ENCODE measurements at regions not wholly inside any gene's neighbourhood (a gene's known extent, or its start where the extent isn't known, plus 50 kb on each side); places are given as distances from the start of the nearest gene placed in this dataset.

DNA sequence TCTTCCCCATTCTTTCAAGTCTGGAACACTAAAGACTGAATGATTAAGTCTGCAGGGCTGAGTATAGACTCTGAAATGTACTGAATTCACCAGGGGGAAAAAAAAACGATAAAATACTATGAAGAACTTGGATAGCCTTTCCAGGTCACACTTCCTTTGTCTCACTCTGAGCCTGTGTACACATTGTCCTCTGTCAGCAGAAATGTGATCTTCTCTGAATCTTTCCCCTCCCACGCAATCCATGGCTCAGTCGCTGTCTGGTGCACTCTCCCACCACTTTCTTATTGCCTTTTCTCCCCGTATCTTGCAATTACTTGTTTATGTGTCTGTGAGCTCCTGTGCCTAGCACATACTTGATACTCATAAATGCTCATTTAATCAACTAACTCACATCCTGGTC, 212.6 kb upstream of the RSPO3 start:
- no peak overlapping the region for H3K27ac Mint-ChIP-seq
- no peak overlapping the region for H3K4me3 Mint-ChIP-seq
- H3K4me1 Mint-ChIP-seq: no peaks in the 10 kb centered on the region
- peaks cover 2% of the 10 kb centered on the region for H3K27me3 Mint-ChIP-seq
- no peak for ATAC-seq (replicated peaks)
- no peaks in the 10 kb centered on the region for H3K9me3 Mint-ChIP-seq
- no peaks in the 10 kb centered on the region for H3K36me3 Mint-ChIP-seq (ENCODE audit: low read depth)

DNA sequence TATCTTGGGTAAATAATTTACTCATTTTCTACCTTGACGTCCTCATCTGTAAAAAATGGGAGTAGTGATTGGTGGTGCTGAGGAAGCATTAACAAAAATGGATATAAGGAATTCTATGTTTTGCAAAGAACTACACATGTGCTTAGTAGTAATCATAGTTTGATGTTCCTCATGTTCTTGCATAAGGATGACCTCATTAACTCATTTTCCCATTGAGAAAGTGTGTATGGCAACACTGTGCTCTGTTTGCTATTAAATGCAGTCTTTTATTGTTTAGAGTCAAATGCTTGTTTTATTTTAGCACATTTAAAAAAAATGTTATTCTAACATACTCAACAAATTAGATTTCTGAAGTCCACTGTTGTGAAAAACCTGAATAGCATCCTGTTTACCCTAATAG, 211.2 kb upstream of the RSPO3 start:
- Mint-ChIP-seq H3K9me3 (no peaks in the 10 kb centered on the region), H3K36me3 (ENCODE audit: low read depth) (no peaks in the 10 kb centered on the region), H3K4me3 (no peak overlapping the region), H3K27ac (no peak overlapping the region), H3K27me3 (peaks cover 2% of the 10 kb centered on the region), H3K4me1 (no peaks in the 10 kb centered on the region)
- ATAC-seq (replicated peaks): no peak

DNA sequence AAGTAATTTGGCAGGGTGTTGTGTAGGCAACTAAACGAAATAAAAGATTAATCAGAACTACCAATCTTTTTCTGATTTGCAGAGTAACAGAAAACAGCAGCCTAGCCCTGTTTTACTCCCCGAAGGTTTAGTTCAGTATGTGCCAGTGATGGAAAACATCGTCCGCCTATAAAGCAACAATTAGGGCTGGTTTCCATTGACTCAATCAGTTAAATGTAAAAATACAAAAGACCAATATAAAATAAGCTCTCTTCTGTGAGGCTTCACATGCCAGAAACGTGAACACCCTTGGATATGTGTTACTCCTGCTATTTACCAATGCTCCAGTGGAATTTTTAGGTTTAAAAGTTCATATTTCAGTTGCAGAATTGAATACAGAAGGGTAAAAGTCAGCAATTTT, 210.5 kb upstream of the RSPO3 start:
- no peaks in the 10 kb centered on the region for H3K9me3 Mint-ChIP-seq
- H3K4me1 Mint-ChIP-seq: no peaks in the 10 kb centered on the region
- peaks cover 2% of the 10 kb centered on the region for H3K27me3 Mint-ChIP-seq
- no peak overlapping the region for H3K4me3 Mint-ChIP-seq
- H3K36me3 Mint-ChIP-seq (ENCODE audit: low read depth): no peaks in the 10 kb centered on the region
- no peak for ATAC-seq (replicated peaks)
- no peak overlapping the region for H3K27ac Mint-ChIP-seq

DNA sequence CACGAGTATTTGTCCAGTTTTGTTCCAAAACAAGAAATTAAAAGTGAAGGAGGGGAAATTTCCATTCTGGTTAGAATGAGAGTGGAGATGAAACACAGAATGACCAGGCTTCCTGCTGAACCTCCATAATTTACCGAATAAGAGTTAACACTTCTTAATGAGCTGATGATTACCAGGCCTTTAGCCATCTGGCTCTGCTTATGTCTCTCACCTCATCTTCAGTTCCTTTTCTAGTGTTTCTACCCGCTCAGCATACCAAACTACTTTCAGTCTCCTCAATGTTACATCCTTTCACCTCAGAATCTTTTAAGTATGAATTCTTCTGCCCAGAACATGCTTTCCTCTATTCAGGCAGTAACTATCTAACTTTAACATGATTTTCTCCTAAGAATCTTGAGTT, 209.0 kb upstream of the RSPO3 start:
- no peak overlapping the region for H3K27ac Mint-ChIP-seq
- no peaks in the 10 kb centered on the region for H3K4me1 Mint-ChIP-seq
- no peaks in the 10 kb centered on the region for H3K36me3 Mint-ChIP-seq (ENCODE audit: low read depth)
- no peak for ATAC-seq (replicated peaks)
- peaks cover 2% of the 10 kb centered on the region for H3K27me3 Mint-ChIP-seq
- no peak overlapping the region for H3K4me3 Mint-ChIP-seq
- no peaks in the 10 kb centered on the region for H3K9me3 Mint-ChIP-seq

DNA sequence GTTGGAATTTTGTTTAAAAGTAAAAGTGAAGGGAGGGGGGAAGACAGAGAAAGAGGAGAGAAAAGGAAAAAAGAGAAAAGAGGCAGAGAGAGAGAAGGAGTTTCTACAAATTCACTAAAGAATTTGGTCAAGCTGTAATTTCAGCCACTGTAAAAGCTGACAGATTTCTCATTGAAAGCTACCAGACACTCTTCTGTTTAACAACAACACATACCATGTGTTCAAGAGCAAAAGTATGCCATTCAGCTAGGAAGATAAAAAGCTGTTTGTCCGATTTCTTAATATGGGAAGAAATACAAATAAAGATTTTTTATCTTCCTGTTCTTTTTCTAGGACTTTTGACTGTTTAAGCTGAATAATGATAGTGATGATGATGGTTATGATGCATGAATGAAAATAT, 204.8 kb upstream of the RSPO3 start:
- Mint-ChIP-seq H3K9me3 (no peaks in the 10 kb centered on the region), H3K36me3 (ENCODE audit: low read depth) (no peaks in the 10 kb centered on the region), H3K27ac (no peak overlapping the region), H3K4me3 (no peak overlapping the region), H3K27me3 (no peaks in the 10 kb centered on the region), H3K4me1 (no peaks in the 10 kb centered on the region)
- ATAC-seq (replicated peaks): no peak

DNA sequence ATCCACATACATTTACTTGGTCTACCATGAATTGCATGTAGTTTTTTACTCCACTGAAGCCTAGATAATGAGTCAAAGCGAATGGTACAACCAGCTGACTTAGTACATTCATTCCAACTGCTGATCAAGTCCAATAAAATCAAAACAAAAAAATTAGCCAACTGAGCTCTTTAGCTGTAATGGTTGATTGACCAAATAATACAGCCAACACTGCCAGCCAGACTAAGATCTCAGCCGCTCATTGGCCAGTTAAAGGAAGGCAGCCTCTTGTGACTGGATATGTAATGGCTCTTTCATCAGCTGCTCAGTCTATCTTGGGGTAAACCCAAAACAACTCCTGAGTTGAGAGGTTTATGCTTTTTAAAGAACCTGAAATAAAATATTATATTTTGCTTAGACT, 204.3 kb upstream of the RSPO3 start:
- H3K4me1 Mint-ChIP-seq: no peaks in the 10 kb centered on the region
- no peaks in the 10 kb centered on the region for H3K9me3 Mint-ChIP-seq

DNA sequence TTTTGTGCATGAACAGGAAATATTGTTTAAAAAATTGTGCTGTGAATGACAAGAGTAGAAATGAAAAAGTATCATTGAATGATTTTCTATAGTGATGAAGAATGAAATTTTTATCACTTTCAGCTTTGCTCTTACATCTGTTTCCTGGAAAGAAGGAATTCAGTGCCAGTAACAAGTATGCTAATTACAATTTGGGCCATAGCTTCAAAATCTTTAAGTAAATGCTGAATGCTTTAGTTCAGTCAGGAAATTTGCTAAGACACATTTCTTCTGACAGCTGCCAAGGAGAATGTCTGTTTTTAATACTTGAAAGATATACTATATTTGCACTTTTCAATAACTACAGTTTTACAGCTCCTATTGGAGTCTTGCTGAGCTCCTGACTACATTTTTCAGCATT, 203.7 kb upstream of the RSPO3 start:
- no peaks in the 10 kb centered on the region for H3K4me1 Mint-ChIP-seq
- no peaks in the 10 kb centered on the region for H3K36me3 Mint-ChIP-seq (ENCODE audit: low read depth)
- ATAC-seq (replicated peaks): no peak
- no peak overlapping the region for H3K27ac Mint-ChIP-seq
- no peak overlapping the region for H3K4me3 Mint-ChIP-seq
- H3K27me3 Mint-ChIP-seq: peaks cover 3% of the 10 kb centered on the region
- H3K9me3 Mint-ChIP-seq: no peaks in the 10 kb centered on the region

More for the DNA sequence above, 204.3 kb upstream of the RSPO3 start:
- Mint-ChIP-seq H3K27ac (no peak overlapping the region), H3K4me3 (no peak overlapping the region), H3K27me3 (peaks cover 3% of the 10 kb centered on the region), H3K36me3 (ENCODE audit: low read depth) (no peaks in the 10 kb centered on the region)
- no peak for ATAC-seq (replicated peaks)

DNA sequence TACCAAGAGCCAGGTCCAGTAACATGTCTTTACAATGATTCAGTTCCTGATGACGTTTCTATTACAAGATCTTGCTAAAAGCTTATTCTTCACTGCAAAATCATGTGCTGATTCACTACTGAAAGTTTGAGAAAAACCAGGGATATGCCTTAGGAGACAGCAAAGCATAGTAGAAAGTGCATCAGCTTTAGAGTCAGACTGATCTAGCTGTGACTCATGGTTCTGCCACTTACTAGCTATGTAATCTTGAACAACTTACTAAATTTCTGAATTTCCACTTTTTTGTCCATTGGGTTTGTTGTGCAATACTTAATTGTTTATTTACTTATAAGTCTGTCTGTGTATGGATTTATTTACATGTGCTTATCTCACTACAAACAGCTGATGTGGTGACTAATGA, 198.5 kb upstream of the RSPO3 start:
- Mint-ChIP-seq H3K27me3 (peaks cover 12% of the 10 kb centered on the region), H3K27ac (no peak overlapping the region), H3K36me3 (ENCODE audit: low read depth) (no peaks in the 10 kb centered on the region), H3K4me3 (no peak overlapping the region), H3K4me1 (no peaks in the 10 kb centered on the region), H3K9me3 (no peaks in the 10 kb centered on the region)
- ATAC-seq (replicated peaks): no peak

DNA sequence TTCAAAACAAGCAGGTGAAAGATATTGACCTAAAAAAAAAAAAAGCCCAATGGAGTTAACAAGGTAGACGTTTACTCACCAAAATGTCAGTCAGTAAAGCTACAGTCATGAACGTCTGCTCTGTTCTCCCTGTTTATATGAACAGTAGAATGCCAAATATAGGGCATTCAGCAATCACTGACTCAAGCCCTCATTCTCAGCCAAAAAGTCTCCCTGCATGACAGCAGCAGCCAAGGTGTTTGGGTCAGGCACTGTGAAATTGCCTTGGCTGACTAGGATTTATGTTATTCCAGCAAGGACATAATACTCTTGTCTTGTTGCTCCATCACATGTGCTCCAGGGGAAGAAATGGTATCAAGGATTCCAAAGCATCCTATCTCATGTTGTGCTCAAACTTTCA, 194.7 kb upstream of the RSPO3 start:
- no peak for ATAC-seq (replicated peaks)
- Mint-ChIP-seq H3K4me3 (no peak overlapping the region), H3K36me3 (ENCODE audit: low read depth) (no peaks in the 10 kb centered on the region), H3K27ac (no peak overlapping the region), H3K4me1 (no peaks in the 10 kb centered on the region), H3K9me3 (no peaks in the 10 kb centered on the region), H3K27me3 (peaks cover 12% of the 10 kb centered on the region)

DNA sequence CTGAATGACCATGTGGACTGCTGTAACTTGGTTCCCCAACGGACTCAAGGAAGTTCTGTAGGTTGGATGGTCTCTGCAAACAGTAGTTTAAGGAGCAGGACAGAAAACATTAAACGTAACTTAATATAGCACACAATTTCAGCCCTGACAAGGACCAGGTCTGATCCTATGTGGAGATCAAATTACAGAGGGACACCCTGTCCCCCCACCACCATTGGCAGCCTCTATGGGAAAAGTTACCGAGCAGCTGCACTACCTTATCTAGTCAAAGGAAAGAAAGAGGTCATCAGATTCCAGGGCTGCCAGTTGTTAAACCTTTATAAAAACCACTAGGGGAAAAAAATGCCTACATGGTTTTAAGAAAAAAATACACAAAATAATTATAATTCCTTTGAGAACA, 191.5 kb upstream of the RSPO3 start:
- peaks cover 8% of the 10 kb centered on the region for H3K27me3 Mint-ChIP-seq
- no peak overlapping the region for H3K4me3 Mint-ChIP-seq
- no peaks in the 10 kb centered on the region for H3K4me1 Mint-ChIP-seq
- H3K27ac Mint-ChIP-seq: no peak overlapping the region
- no peak for ATAC-seq (replicated peaks)
- H3K36me3 Mint-ChIP-seq (ENCODE audit: low read depth): no peaks in the 10 kb centered on the region
- no peaks in the 10 kb centered on the region for H3K9me3 Mint-ChIP-seq

DNA sequence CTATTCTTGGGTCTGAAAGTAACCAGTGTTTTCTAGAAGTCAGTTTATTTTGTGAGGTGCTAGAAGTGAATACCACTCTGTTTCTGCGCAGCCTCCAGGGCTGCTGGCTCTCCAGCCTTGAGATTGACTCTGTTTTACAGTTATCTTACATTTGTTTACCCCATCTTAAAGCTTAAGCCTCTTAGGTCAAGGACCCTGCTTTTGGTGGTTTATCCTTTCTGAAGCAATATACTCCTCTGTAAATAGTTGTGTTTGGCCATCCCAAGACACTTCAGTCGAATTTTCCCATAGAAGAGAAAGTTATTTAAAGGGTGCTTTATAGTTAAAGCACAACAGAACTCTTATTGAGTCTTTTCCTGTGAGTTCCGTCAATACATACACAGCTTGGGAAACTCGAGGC, 190.6 kb upstream of the RSPO3 start:
- Mint-ChIP-seq H3K4me3 (no peak overlapping the region), H3K27ac (no peak overlapping the region), H3K27me3 (peaks cover 5% of the 10 kb centered on the region), H3K9me3 (no peaks in the 10 kb centered on the region), H3K36me3 (ENCODE audit: low read depth) (no peaks in the 10 kb centered on the region), H3K4me1 (no peaks in the 10 kb centered on the region)
- ATAC-seq (replicated peaks): no peak

DNA sequence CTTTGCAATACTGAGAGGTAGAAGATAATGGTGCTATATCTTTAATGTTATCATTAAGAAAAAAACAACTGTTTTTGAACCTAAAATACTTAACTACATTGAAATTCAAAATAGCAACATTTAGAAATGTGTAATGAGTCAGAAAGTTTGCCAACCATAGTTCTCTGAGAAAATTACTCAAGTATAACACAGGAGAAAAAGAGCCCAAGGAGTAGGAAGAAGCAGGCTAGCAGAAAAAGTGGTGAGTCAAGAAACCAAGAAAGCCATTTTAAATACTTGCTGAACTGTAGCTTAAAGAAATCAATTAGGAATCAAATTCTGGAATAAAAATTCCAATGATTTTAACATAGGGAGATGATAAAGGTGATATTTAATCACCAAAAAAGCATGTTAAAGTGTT, 181.0 kb upstream of the RSPO3 start:
- H3K4me3 Mint-ChIP-seq: no peak overlapping the region

DNA sequence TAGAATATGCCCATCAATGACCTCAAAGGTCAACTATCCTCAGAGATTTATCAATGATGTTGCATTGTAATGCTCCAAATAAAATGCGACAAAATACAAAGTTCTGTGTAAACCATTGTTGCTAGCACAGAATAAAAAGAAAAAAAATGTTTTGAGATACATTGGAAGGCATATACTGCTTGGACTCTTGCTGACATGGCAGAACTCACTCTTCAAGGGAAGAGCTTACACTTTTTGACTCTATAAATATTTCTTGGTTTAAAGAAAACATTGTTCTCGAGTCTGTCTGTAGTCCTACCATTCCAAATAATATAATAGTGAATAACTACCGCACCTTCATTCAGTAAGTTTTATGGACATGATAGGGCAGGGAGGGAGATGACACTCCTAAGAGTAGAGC, 178.7 kb upstream of the RSPO3 start:
- Mint-ChIP-seq H3K4me3 (no peak overlapping the region), H3K27me3 (peaks cover 6% of the 10 kb centered on the region), H3K27ac (no peak overlapping the region), H3K9me3 (no peaks in the 10 kb centered on the region), H3K36me3 (ENCODE audit: low read depth) (no peaks in the 10 kb centered on the region), H3K4me1 (no peaks in the 10 kb centered on the region)
- ATAC-seq (replicated peaks): no peak

More for the DNA sequence above, 181.0 kb upstream of the RSPO3 start:
- Mint-ChIP-seq H3K27me3 (peaks cover 4% of the 10 kb centered on the region), H3K36me3 (ENCODE audit: low read depth) (no peaks in the 10 kb centered on the region), H3K27ac (no peak overlapping the region), H3K4me1 (no peaks in the 10 kb centered on the region), H3K9me3 (no peaks in the 10 kb centered on the region)
- ATAC-seq (replicated peaks): no peak

DNA sequence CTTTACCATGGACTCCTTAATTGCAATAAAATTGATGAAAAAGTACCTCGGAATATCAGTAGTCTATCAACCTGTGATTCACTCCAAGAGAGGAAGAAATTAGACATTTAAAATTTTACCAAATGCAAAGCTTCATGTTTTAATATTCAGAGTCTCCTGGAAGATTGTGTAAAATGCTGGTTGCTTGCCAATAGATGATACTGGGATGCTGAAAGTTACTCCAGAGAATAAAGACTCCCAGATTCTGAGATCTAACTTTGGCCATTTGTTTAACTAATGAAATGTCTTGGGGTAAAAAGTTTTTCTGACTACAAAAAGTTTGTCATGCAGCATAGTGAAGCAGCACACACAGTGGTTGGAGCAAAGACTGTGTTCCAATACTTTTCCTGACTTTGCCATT, 176.7 kb upstream of the RSPO3 start:
- Mint-ChIP-seq H3K27ac (no peak overlapping the region), H3K4me3 (no peak overlapping the region), H3K9me3 (no peaks in the 10 kb centered on the region), H3K4me1 (no peaks in the 10 kb centered on the region), H3K27me3 (peaks cover 6% of the 10 kb centered on the region), H3K36me3 (ENCODE audit: low read depth) (no peaks in the 10 kb centered on the region)
- no peak for ATAC-seq (replicated peaks)

DNA sequence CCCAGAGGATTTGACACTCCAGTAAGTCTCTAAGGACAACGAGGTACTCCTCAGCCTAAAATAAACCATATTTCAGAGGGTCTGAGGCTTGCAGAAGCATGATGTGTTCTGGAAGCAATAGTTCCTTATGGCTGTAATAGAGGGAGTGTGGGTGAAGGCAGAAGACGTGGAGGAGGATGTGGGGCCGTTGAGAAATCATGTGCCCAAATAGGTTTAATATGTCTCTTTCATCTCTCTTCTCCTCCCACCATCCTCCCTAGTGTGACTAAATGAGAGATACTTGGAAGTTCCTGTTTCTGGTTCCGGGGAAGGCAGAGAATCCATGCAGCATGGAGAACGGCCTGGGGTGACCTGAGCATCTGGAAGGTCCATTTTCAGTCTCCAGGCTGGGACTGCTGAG, 174.0 kb upstream of the RSPO3 start:
- ATAC-seq (replicated peaks): no peak
- Mint-ChIP-seq H3K27me3 (peaks cover 6% of the 10 kb centered on the region), H3K4me1 (no peaks in the 10 kb centered on the region), H3K9me3 (no peaks in the 10 kb centered on the region), H3K36me3 (ENCODE audit: low read depth) (no peaks in the 10 kb centered on the region), H3K4me3 (no peak overlapping the region), H3K27ac (no peak overlapping the region)

DNA sequence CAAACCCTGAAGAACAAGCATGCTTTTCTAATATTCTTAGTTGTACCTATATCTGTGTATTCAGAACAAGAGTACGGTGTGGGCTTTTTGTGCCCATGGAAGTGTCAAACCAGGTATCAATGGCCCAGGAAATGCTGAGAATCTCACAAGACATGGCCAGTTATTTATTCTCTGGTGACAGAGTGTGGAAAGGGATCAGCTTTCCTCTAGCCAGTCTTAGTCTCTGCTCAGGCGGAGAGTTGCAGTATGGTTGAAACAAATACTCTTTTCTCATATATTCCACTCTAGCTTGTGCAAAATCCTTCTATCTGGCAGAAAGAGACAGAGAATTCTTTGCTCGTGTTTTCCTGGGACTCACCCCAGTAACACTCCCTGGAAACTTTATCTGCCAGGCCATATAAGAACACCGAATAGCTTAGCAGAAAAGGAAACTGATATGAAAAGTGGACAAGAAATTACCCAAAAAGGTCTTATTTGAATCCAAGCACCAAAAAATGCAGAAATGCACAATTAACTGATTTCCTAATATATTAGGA, 173.3 kb upstream of the RSPO3 start:
- Mint-ChIP-seq H3K27me3 (peaks cover 6% of the 10 kb centered on the region), H3K4me1 (no peaks in the 10 kb centered on the region), H3K4me3 (no peak overlapping the region), H3K27ac (no peak overlapping the region), H3K9me3 (no peaks in the 10 kb centered on the region), H3K36me3 (ENCODE audit: low read depth) (no peaks in the 10 kb centered on the region)
- no peak for ATAC-seq (replicated peaks)
